Endothelial cell (in vitro differentiated cells): ENCODE measurements at regions not wholly inside any gene's neighbourhood (a gene's known extent, or its start where the extent isn't known, plus 50 kb on each side); places are given as distances from the start of the nearest gene placed in this dataset.

Experiments
- DNase-seq: peaks from one replicate; pipeline ENCODE4 v3.0.0; 2021; ENCODE audit warnings: low spot score
- H3K27ac Mint-ChIP-seq: one replicate; pipeline ENCODE4 v1.8.0; 2021; ENCODE audit warnings: mixed read lengths, inconsistent platforms; ENCODE audit not compliant: unreplicated experiment
- H3K27me3 Mint-ChIP-seq: one replicate; pipeline ENCODE4 v1.8.0; 2021; ENCODE audit warnings: mild to moderate bottlenecking, moderate library complexity, mixed read lengths, inconsistent platforms; ENCODE audit not compliant: unreplicated experiment
- H3K36me3 Mint-ChIP-seq: one replicate; pipeline ENCODE4 v1.8.0; 2021; ENCODE audit warnings: mild to moderate bottlenecking, low read depth, mixed read lengths, inconsistent platforms; ENCODE audit not compliant: unreplicated experiment
- H3K4me1 Mint-ChIP-seq: one replicate; pipeline ENCODE4 v1.8.0; 2021; ENCODE audit warnings: mild to moderate bottlenecking, mixed read lengths, inconsistent platforms; ENCODE audit not compliant: unreplicated experiment
- H3K4me3 Mint-ChIP-seq: one replicate; pipeline ENCODE4 v1.8.0; 2021; ENCODE audit warnings: mild to moderate bottlenecking, mixed read lengths, inconsistent platforms; ENCODE audit not compliant: unreplicated experiment
- H3K9me3 Mint-ChIP-seq: one replicate; pipeline ENCODE4 v1.8.0; 2021; ENCODE audit warnings: mixed read lengths, inconsistent platforms; ENCODE audit not compliant: unreplicated experiment
- TF ChIP-seq, protein P1 (sequence below): fragments of 200-600 bp; sonication (generic); IDR thresholded peaks from one replicate; pipeline ENCODE4 v1.5.0; 2021; ENCODE audit warnings: antibody characterized with exemption; ENCODE audit not compliant: unreplicated experiment

DNA sequence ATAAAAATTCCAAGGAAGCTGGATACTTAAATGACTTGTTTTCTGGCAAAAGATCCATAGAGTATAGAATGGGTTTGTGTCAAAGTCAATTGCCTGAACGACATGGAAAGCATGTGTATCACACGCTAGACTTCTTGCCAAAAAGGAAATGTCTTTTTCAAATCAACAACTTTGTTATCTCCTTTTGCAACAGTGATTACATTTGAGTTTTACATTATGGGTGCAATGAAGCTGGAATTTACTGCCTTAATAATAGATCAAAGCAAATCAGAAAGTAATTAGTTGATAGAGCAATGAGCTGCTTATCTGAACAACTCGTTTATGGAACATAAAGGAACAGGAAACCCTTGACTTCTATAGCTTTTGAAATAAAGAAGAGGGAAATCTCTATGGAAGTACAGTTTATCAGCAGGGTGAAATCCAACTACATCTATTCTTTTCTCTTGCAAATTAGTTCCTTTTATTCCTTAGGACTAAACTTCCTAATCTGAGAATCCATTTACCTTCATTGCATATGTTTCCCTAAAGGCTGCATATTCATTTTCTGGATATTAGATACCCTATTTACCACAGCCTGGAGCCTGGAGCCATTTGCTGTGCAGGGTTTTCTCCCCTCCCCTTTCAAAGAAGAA lies 415.1 kb upstream of the NECTIN3 start:
- Mint-ChIP-seq H3K4me1 (peaks cover 8% of the 10 kb centered on the region), H3K4me3 (no peak overlapping the region), H3K27ac (no peak overlapping the region), H3K36me3 (no peaks in the 10 kb centered on the region), H3K9me3 (no peaks in the 10 kb centered on the region), H3K27me3 (no peaks in the 10 kb centered on the region)
- TF ChIP-seq, protein P1, sequence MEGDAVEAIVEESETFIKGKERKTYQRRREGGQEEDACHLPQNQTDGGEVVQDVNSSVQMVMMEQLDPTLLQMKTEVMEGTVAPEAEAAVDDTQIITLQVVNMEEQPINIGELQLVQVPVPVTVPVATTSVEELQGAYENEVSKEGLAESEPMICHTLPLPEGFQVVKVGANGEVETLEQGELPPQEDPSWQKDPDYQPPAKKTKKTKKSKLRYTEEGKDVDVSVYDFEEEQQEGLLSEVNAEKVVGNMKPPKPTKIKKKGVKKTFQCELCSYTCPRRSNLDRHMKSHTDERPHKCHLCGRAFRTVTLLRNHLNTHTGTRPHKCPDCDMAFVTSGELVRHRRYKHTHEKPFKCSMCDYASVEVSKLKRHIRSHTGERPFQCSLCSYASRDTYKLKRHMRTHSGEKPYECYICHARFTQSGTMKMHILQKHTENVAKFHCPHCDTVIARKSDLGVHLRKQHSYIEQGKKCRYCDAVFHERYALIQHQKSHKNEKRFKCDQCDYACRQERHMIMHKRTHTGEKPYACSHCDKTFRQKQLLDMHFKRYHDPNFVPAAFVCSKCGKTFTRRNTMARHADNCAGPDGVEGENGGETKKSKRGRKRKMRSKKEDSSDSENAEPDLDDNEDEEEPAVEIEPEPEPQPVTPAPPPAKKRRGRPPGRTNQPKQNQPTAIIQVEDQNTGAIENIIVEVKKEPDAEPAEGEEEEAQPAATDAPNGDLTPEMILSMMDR: no peak
- no peak for DNase-seq

DNA sequence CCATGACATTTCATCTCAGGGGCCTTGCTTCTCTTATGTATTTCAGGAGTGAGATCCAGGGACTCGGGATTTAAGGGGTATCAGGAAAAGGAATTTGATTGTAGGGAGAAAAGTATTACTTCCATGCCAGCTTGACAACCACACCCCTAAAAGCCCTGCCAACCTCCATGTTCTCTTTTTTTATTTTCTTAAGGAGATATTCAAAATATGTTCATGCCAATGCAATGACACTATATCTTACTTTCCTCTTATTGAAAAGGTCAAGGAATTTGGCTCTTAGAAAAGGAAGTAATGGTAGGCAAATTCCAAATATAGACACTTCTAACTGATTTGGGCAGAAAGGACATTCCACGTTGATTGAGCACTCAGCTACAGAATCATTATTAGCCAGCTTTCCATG lies 407.5 kb upstream of the NECTIN3 start:
- H3K36me3 Mint-ChIP-seq: peaks cover 3% of the 10 kb centered on the region
- H3K4me1 Mint-ChIP-seq: no peaks in the 10 kb centered on the region
- DNase-seq: no peak
- H3K9me3 Mint-ChIP-seq: no peaks in the 10 kb centered on the region
- no peak overlapping the region for H3K27ac Mint-ChIP-seq
- TF ChIP-seq, protein P1: no peak
- H3K4me3 Mint-ChIP-seq: no peak overlapping the region
- no peaks in the 10 kb centered on the region for H3K27me3 Mint-ChIP-seq

DNA sequence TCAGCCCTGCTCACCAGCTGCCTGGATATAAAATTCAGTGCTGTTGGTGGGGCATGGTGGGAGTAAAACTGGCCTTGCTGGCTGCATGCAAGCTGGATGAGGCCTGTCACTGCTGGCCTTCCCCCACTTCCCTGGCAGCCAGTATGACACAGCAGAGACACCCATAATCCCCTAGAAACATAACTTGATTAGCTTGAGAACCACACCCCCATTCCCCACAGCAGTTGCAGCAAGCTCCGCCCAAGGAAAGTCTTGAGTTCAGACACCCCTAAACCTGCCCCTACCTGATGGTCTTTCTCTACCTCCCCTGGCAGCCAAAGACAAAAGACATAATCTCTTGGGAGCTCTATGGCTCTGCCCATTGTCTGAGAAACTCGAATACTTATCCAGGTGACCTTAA lies 405.1 kb upstream of the NECTIN3 start:
- Mint-ChIP-seq H3K36me3 (peaks cover 7% of the 10 kb centered on the region), H3K27ac (no peak overlapping the region), H3K4me3 (no peak overlapping the region), H3K4me1 (no peaks in the 10 kb centered on the region), H3K9me3 (peaks cover 13% of the 10 kb centered on the region), H3K27me3 (no peaks in the 10 kb centered on the region)
- TF ChIP-seq, protein P1: no peak
- DNase-seq: no peak

DNA sequence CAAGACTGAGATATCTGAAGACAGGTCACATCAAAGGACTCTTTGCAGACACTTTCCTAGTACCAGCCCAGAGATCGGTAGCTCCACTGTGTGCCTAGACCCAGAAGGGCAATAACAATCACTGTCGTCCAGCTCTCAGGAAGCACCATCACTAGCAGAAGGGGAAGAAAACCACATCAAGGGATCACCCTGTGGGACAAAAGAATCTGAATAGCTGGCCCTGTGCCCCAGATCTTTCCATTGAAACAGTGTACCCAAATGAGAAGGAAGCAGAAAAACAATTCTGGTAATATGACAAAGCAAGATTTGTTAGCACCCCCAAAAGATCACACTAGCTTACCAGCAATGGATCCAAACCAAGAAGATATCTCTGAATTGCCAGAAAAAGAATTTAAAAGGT lies 404.4 kb upstream of the NECTIN3 start:
- peaks cover 13% of the 10 kb centered on the region for H3K9me3 Mint-ChIP-seq
- H3K4me1 Mint-ChIP-seq: no peaks in the 10 kb centered on the region
- H3K27me3 Mint-ChIP-seq: no peaks in the 10 kb centered on the region
- H3K36me3 Mint-ChIP-seq: peaks cover 7% of the 10 kb centered on the region
- H3K27ac Mint-ChIP-seq: no peak overlapping the region
- TF ChIP-seq, protein P1: no peak
- H3K4me3 Mint-ChIP-seq: no peak overlapping the region
- no peak for DNase-seq

DNA sequence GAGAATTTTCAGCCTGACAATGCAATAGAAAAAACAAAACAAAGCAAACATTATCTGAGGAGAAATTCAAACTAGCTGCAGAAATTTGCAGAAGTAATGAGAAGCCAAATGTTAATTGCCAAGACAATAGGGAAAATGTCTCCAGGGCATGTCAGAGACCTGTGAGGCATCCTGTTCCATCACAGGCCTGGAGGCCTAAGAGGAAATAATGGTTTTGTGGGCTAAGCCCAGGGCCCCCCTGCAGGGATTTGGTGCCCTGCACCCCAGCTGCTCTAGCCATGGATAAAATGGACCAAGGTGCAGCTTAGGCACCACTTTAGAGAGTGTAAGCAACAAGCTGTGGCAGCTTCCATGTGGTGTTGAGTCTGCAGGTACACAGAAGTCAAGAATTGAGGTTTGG lies 401.2 kb upstream of the NECTIN3 start:
- H3K27me3 Mint-ChIP-seq: no peaks in the 10 kb centered on the region
- H3K4me3 Mint-ChIP-seq: no peak overlapping the region
- TF ChIP-seq, protein P1: no peak
- H3K36me3 Mint-ChIP-seq: peaks cover 4% of the 10 kb centered on the region
- H3K9me3 Mint-ChIP-seq: peaks cover 13% of the 10 kb centered on the region
- H3K4me1 Mint-ChIP-seq: no peaks in the 10 kb centered on the region
- no peak for DNase-seq
- no peak overlapping the region for H3K27ac Mint-ChIP-seq
